ENCODE measurements at regions not wholly inside any gene's neighbourhood (a gene's known extent, or its start where the extent isn't known, plus 50 kb on each side); places are given as distances from the start of the nearest gene placed in this dataset.

- Histone ChIP-seq H3K9ac (ENCODE audit: extremely low read depth, low read length, poor library complexity, severe bottlenecking) (no peak overlapping the region), H3K36me3 (ENCODE audit: control insufficient read depth, insufficient read depth, low read length) (no peaks in the 10 kb centered on the region), H3K27me3 (ENCODE audit: control insufficient read depth, insufficient read depth, low read length, poor library complexity, severe bottlenecking) (no peaks in the 10 kb centered on the region), H3K27ac (ENCODE audit: low read depth, low read length) (no peak overlapping the region), H3K4me3 (ENCODE audit: low read length) (no peak overlapping the region), H3K9me3 (ENCODE audit: control insufficient read depth, low read length) (peaks cover 65% of the 10 kb centered on the region), H3K4me1 (ENCODE audit: control insufficient read depth, insufficient read depth, low read length) (no peaks in the 10 kb centered on the region)
- DNase-seq, result no peak
- no peaks in the 10 kb centered on the region for H3K4me1 Mint-ChIP-seq
- no peak overlapping the region for H3K4me3 Mint-ChIP-seq
- H3K9me3 Mint-ChIP-seq, result peaks cover 22% of the 10 kb centered on the region
- H3K27ac Mint-ChIP-seq, result no peak overlapping the region
- WGBS, 2 experiments (ENCODE audit: insufficient coverage in 1 of 2, insufficient read length in 1 of 2), result 96 to 100% methylated on average over 1 to 3 of the region's 3 CpGs
- H3K27me3 Mint-ChIP-seq (ENCODE audit: insufficient read depth), result no peaks in the 10 kb centered on the region
- no peak for TF ChIP-seq CTCF (conservative IDR thresholded peaks at IDR 0.05)
- H3K36me3 Mint-ChIP-seq (ENCODE audit: low read depth), result no peaks in the 10 kb centered on the region
These were observed 280.1 kb upstream of the RGS17 start for GRCh38 chr6:153411070-153411648.

GRCh38 chr6:153405931-153406330 is 274.8 kb upstream of the RGS17 start:
- H3K4me3 ChIP-seq (ENCODE audit: low read length), result no peak overlapping the region
- no peak overlapping the region for H3K27ac ChIP-seq (ENCODE audit: low read depth, low read length)
- no peaks in the 10 kb centered on the region for H3K27me3 Mint-ChIP-seq (ENCODE audit: insufficient read depth)
- no peak for TF ChIP-seq CTCF (conservative IDR thresholded peaks at IDR 0.05)
- no peak overlapping the region for H3K27ac Mint-ChIP-seq
- no peak overlapping the region for H3K4me3 Mint-ChIP-seq
- H3K9ac ChIP-seq (ENCODE audit: extremely low read depth, low read length, poor library complexity, severe bottlenecking), result no peak overlapping the region
- peaks cover 2% of the 10 kb centered on the region for H3K4me1 ChIP-seq (ENCODE audit: control insufficient read depth, insufficient read depth, low read length)
- no peaks in the 10 kb centered on the region for H3K27me3 ChIP-seq (ENCODE audit: control insufficient read depth, insufficient read depth, low read length, poor library complexity, severe bottlenecking)
- no peaks in the 10 kb centered on the region for H3K9me3 Mint-ChIP-seq
- no peak for DNase-seq
- H3K36me3 ChIP-seq (ENCODE audit: control insufficient read depth, insufficient read depth, low read length), result no peaks in the 10 kb centered on the region
- peaks cover 19% of the 10 kb centered on the region for H3K9me3 ChIP-seq (ENCODE audit: control insufficient read depth, low read length)
- H3K36me3 Mint-ChIP-seq (ENCODE audit: low read depth), result no peaks in the 10 kb centered on the region
- H3K4me1 Mint-ChIP-seq, result peaks cover 17% of the 10 kb centered on the region
- 75 to 82% methylated on average over 3 to 4 of the region's 4 CpGs for WGBS, 2 experiments (ENCODE audit: insufficient coverage in 1 of 2, insufficient read length in 1 of 2)

GRCh38 chr6:153401751-153402150 is 270.7 kb upstream of the RGS17 start:
- DNase-seq, result no peak
- 76 to 92% methylated on average over 2 of the region's 2 CpGs for WGBS, 2 experiments (ENCODE audit: insufficient coverage in 1 of 2, insufficient read length in 1 of 2)
- Histone ChIP-seq H3K27me3 (ENCODE audit: control insufficient read depth, insufficient read depth, low read length, poor library complexity, severe bottlenecking) (no peaks in the 10 kb centered on the region), H3K9ac (ENCODE audit: extremely low read depth, low read length, poor library complexity, severe bottlenecking) (no peak overlapping the region), H3K36me3 (ENCODE audit: control insufficient read depth, insufficient read depth, low read length) (no peaks in the 10 kb centered on the region), H3K27ac (ENCODE audit: low read depth, low read length) (no peak overlapping the region), H3K4me3 (ENCODE audit: low read length) (no peak overlapping the region), H3K9me3 (ENCODE audit: control insufficient read depth, low read length) (peaks cover 4% of the 10 kb centered on the region), H3K4me1 (ENCODE audit: control insufficient read depth, insufficient read depth, low read length) (peaks cover 2% of the 10 kb centered on the region)
- TF ChIP-seq CTCF (conservative IDR thresholded peaks at IDR 0.05), result no peak
- H3K27me3 Mint-ChIP-seq (ENCODE audit: insufficient read depth), result no peaks in the 10 kb centered on the region
- no peak overlapping the region for H3K4me3 Mint-ChIP-seq
- H3K27ac Mint-ChIP-seq, result no peak overlapping the region
- H3K9me3 Mint-ChIP-seq, result peaks cover 6% of the 10 kb centered on the region
- peaks cover 17% of the 10 kb centered on the region for H3K4me1 Mint-ChIP-seq
- H3K36me3 Mint-ChIP-seq (ENCODE audit: low read depth), result no peaks in the 10 kb centered on the region

All from endodermal cell (in vitro differentiated cells).